HL-60 (cell line): ENCODE measurements at regions not wholly inside any gene's neighbourhood (a gene's known extent, or its start where the extent isn't known, plus 50 kb on each side); places are given as distances from the start of the nearest gene placed in this dataset.

Source experiments
- DNase-seq, 2 experiments: peaks; one replicate each; pipeline ENCODE4 v3.0.0-alpha.2; 2010 to 2020; ENCODE audit warnings: low read depth in 1 of 2, low spot score in 1 of 2
- H3K27ac ChIP-seq: fragments of 250-450 bp; sonication (Bioruptor Pico); replicated peaks from 2 replicates; pipeline ENCODE4 v1.5.1; 2020; ENCODE audit warnings: mild to moderate bottlenecking, moderate library complexity
- H3K27me3 ChIP-seq: fragments of 250-450 bp; sonication (Bioruptor Pico); 2 replicates; pipeline ENCODE4 v1.5.1; 2021; ENCODE audit warnings: mild to moderate bottlenecking, moderate library complexity; ENCODE audit not compliant: insufficient read depth, poor library complexity, severe bottlenecking
- H3K4me3 ChIP-seq: replicated peaks from 2 replicates; pipeline ENCODE4 v1.5.1; 2011; ENCODE audit warnings: mild to moderate bottlenecking, control low read depth, low read length; ENCODE audit not compliant: insufficient read depth
- CTCF ChIP-seq: IDR thresholded peaks from one replicate; pipeline ENCODE4 v1.5.1; 2011; ENCODE audit warnings: low read length, control low read depth, inconsistent platforms; ENCODE audit not compliant: insufficient read depth
- GABPA ChIP-seq: IDR thresholded peaks from 2 replicates; pipeline ENCODE4 v1.6.1; 2012; ENCODE audit warnings: low read depth
- POLR2AphosphoS5 ChIP-seq: IDR thresholded peaks from 2 replicates; pipeline ENCODE4 v1.6.1; 2012; ENCODE audit warnings: low read depth
- REST ChIP-seq: IDR thresholded peaks from 2 replicates; pipeline ENCODE4 v1.6.1; 2012; ENCODE audit warnings: low read depth; ENCODE audit not compliant: insufficient replicate concordance
- SPI1 ChIP-seq: IDR thresholded peaks from 2 replicates; pipeline ENCODE4 v1.6.1; 2012; ENCODE audit warnings: low read depth, mild to moderate bottlenecking, borderline replicate concordance

GRCh38 chr14:61109288-61109687 is 128.2 kb downstream of the SLC38A6 start:
- no peak for DNase-seq
- TF ChIP-seq SPI1, result no peak
- no peak for TF ChIP-seq REST
- TF ChIP-seq POLR2AphosphoS5, result no peak
- no peak for TF ChIP-seq CTCF
- TF ChIP-seq GABPA, result no peak
- Histone ChIP-seq H3K27me3 (no peaks in the 10 kb centered on the region), H3K27ac (no peak overlapping the region), H3K4me3 (no peak overlapping the region)

- no peak for DNase-seq
- no peaks in the 10 kb centered on the region for H3K27me3 ChIP-seq
- H3K4me3 ChIP-seq, result no peak overlapping the region
- no peak overlapping the region for H3K27ac ChIP-seq
- TF ChIP-seq CTCF (no peak), SPI1 (no peak), REST (no peak), POLR2AphosphoS5 (no peak), GABPA (no peak)
Observed at GRCh38 chr14:61108496-61109141, 127.6 kb downstream of the SLC38A6 start.

GRCh38 chr14:61107869-61108493 is 126.9 kb downstream of the SLC38A6 start:
- TF ChIP-seq SPI1 (no peak), POLR2AphosphoS5 (no peak), REST (no peak), CTCF (no peak), GABPA (no peak)
- no peak for DNase-seq

More at GRCh38 chr14:61107869-61108493, 126.9 kb downstream of the SLC38A6 start:
- no peaks in the 10 kb centered on the region for H3K27me3 ChIP-seq
- H3K4me3 ChIP-seq, result no peak overlapping the region
- no peak overlapping the region for H3K27ac ChIP-seq
